ENCODE measurements at regions not wholly inside any gene's neighbourhood (a gene's known extent, or its start where the extent isn't known, plus 50 kb on each side); places are given as distances from the start of the nearest gene placed in this dataset.

DNA sequence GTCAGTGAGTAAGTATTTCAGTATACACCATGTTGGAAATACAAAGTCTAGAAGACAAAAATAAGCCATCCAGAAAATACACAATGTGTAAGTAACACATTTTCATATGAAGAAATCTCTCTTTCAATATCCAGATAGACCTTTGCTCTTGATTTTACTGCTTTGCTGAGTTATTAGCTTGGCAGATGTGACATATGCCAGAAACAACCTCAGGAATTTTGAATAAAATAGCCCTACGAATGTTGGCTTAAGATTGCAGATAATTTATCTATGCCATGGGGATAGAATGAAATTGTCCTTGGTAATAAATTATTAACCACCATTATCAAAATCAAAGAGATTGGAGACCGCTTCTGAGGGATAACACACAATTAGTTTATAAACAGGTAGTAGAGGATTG is 1036.9 kb upstream of the EPHA7 start:
- Histone ChIP-seq H3K27ac (ENCODE audit: low read length) (no peak overlapping the region), H3K9me3 (ENCODE audit: low read length) (peaks cover under 1% of the 10 kb centered on the region), H3K36me3 (ENCODE audit: insufficient read depth, low read length) (no peaks in the 10 kb centered on the region), H3K9me2 (replicated peaks; ENCODE audit: insufficient read depth, low read length) (no peaks in the 10 kb centered on the region), H4K20me1 (ENCODE audit: insufficient read depth, low read depth, low read length) (no peaks in the 10 kb centered on the region), H3K9ac (ENCODE audit: low read length) (no peak overlapping the region), H2AFZ (ENCODE audit: low read length) (no peak overlapping the region), H3K4me2 (ENCODE audit: low read depth, low read length, poor library complexity, severe bottlenecking) (no peak overlapping the region), H3K27me3 (ENCODE audit: low read length) (no peaks in the 10 kb centered on the region), H3K4me1 (ENCODE audit: low read length) (no peaks in the 10 kb centered on the region), H3K4me3 (ENCODE audit: low read length) (no peak overlapping the region), H3K79me2 (ENCODE audit: low read length) (no peaks in the 10 kb centered on the region)
- no peak for DNase-seq

- no peaks in the 10 kb centered on the region for H4K20me1 ChIP-seq (ENCODE audit: insufficient read depth, low read depth, low read length)
- no peaks in the 10 kb centered on the region for H3K9me2 ChIP-seq (replicated peaks; ENCODE audit: insufficient read depth, low read length)
- no peak overlapping the region for H3K27ac ChIP-seq (ENCODE audit: low read length)
- no peak overlapping the region for H3K9ac ChIP-seq (ENCODE audit: low read length)
- no peaks in the 10 kb centered on the region for H3K9me3 ChIP-seq (ENCODE audit: low read length)
- H3K79me2 ChIP-seq (ENCODE audit: low read length), result no peaks in the 10 kb centered on the region
- DNase-seq, result no peak
- H3K27me3 ChIP-seq (ENCODE audit: low read length), result no peaks in the 10 kb centered on the region
- H3K4me1 ChIP-seq (ENCODE audit: low read length), result no peaks in the 10 kb centered on the region
- no peaks in the 10 kb centered on the region for H3K36me3 ChIP-seq (ENCODE audit: insufficient read depth, low read length)
- H3K4me3 ChIP-seq (ENCODE audit: low read length), result no peak overlapping the region
- no peak overlapping the region for H2AFZ ChIP-seq (ENCODE audit: low read length)
- no peak overlapping the region for H3K4me2 ChIP-seq (ENCODE audit: low read depth, low read length, poor library complexity, severe bottlenecking)
Observed at GRCh38 chr6:94454231-94454630, 1034.9 kb upstream of the EPHA7 start.

DNA sequence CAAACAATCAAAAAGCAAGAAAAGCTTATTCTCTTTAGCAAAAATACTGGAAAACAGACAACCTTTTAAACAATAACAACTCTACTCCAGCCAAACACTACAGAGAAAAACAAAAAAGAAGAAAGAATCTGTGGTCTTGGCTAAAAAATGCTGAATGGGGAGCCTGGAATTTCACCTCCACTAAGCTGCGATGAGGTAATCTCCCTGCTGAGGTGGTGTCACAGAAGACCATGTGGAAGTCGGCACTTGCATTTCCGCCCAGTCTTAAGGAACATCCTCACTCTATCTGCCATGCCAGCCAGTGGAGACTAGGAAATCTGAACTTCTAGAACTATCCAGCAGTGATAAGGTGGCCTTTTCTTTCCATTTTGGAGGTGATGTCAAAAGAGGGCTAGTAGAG is 1026.8 kb upstream of the EPHA7 start:
- Histone ChIP-seq H3K4me3 (ENCODE audit: low read length) (no peak overlapping the region), H3K27ac (ENCODE audit: low read length) (no peak overlapping the region), H3K9me2 (replicated peaks; ENCODE audit: insufficient read depth, low read length) (no peaks in the 10 kb centered on the region; the same call in 1 of the 2 replicates), H2AFZ (ENCODE audit: low read length) (no peak overlapping the region), H3K9ac (ENCODE audit: low read length) (no peak overlapping the region), H4K20me1 (ENCODE audit: insufficient read depth, low read depth, low read length) (no peaks in the 10 kb centered on the region), H3K4me1 (ENCODE audit: low read length) (no peaks in the 10 kb centered on the region), H3K36me3 (ENCODE audit: insufficient read depth, low read length) (no peaks in the 10 kb centered on the region), H3K4me2 (ENCODE audit: low read depth, low read length, poor library complexity, severe bottlenecking) (no peak overlapping the region), H3K27me3 (ENCODE audit: low read length) (no peaks in the 10 kb centered on the region), H3K9me3 (ENCODE audit: low read length) (no peaks in the 10 kb centered on the region; the same call in 1 of the 2 replicates), H3K79me2 (ENCODE audit: low read length) (no peaks in the 10 kb centered on the region)
- no peak for DNase-seq

GRCh38 chr6:94443701-94444100 is 1024.3 kb upstream of the EPHA7 start:
- H3K79me2 ChIP-seq (ENCODE audit: low read length), result no peaks in the 10 kb centered on the region
- no peak for DNase-seq
- no peaks in the 10 kb centered on the region for H3K36me3 ChIP-seq (ENCODE audit: insufficient read depth, low read length)
- no peaks in the 10 kb centered on the region for H4K20me1 ChIP-seq (ENCODE audit: insufficient read depth, low read depth, low read length)
- H3K27me3 ChIP-seq (ENCODE audit: low read length), result no peaks in the 10 kb centered on the region
- no peak overlapping the region for H3K27ac ChIP-seq (ENCODE audit: low read length)
- no peak overlapping the region for H3K4me3 ChIP-seq (ENCODE audit: low read length)
- H3K9me3 ChIP-seq (ENCODE audit: low read length), result no peaks in the 10 kb centered on the region; the same call in 1 of the 2 replicates
- H3K9ac ChIP-seq (ENCODE audit: low read length), result no peak overlapping the region
- H3K4me1 ChIP-seq (ENCODE audit: low read length), result no peaks in the 10 kb centered on the region
- H3K4me2 ChIP-seq (ENCODE audit: low read depth, low read length, poor library complexity, severe bottlenecking), result no peak overlapping the region
- no peaks in the 10 kb centered on the region; the same call in 1 of the 2 replicates for H3K9me2 ChIP-seq (replicated peaks; ENCODE audit: insufficient read depth, low read length)
- H2AFZ ChIP-seq (ENCODE audit: low read length), result no peak overlapping the region

GRCh38 chr6:94424692-94425091 is 1005.3 kb upstream of the EPHA7 start:
- H3K4me1 ChIP-seq (ENCODE audit: low read length), result no peaks in the 10 kb centered on the region
- H3K27me3 ChIP-seq (ENCODE audit: low read length), result no peaks in the 10 kb centered on the region
- H3K4me2 ChIP-seq (ENCODE audit: low read depth, low read length, poor library complexity, severe bottlenecking), result no peak overlapping the region
- H2AFZ ChIP-seq (ENCODE audit: low read length), result no peak overlapping the region
- no peak overlapping the region for H3K9ac ChIP-seq (ENCODE audit: low read length)
- H3K4me3 ChIP-seq (ENCODE audit: low read length), result no peak overlapping the region
- H3K9me3 ChIP-seq (ENCODE audit: low read length), result peaks cover 16% of the 10 kb centered on the region
- H4K20me1 ChIP-seq (ENCODE audit: insufficient read depth, low read depth, low read length), result no peaks in the 10 kb centered on the region
- DNase-seq, result no peak
- no peaks in the 10 kb centered on the region for H3K79me2 ChIP-seq (ENCODE audit: low read length)
- no peak overlapping the region for H3K27ac ChIP-seq (ENCODE audit: low read length)
- H3K9me2 ChIP-seq (replicated peaks; ENCODE audit: insufficient read depth, low read length), result 0 out of 2 replicates have a peak, but pooled peaks cover 2% of the 10 kb centered on the region
- H3K36me3 ChIP-seq (ENCODE audit: insufficient read depth, low read length), result no peaks in the 10 kb centered on the region

DNA sequence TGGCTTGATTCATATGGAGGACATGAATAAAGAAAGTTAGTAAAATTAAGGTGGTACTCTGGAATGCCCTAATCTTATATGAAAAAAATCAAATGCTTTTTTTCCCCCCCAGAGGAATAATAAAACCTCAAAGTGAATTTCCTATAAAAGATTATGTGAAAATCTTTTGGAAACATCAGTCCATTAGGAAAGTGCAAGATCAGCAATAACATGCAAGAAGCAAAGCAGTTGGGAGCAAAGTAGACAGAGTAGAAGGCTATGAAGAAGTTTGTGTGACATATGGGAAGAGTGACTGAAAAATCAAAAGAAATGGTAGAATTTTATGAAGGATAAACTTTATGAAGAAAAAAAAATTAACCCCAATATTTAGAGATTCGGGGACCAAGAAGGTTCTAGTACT is 998.0 kb upstream of the EPHA7 start:
- no peak for DNase-seq
- H3K4me2 ChIP-seq (ENCODE audit: low read depth, low read length, poor library complexity, severe bottlenecking), result no peak overlapping the region
- H3K4me1 ChIP-seq (ENCODE audit: low read length), result no peaks in the 10 kb centered on the region
- no peaks in the 10 kb centered on the region for H3K79me2 ChIP-seq (ENCODE audit: low read length)
- no peak overlapping the region for H3K27ac ChIP-seq (ENCODE audit: low read length)
- peaks cover 15% of the 10 kb centered on the region for H3K9me3 ChIP-seq (ENCODE audit: low read length)
- no peaks in the 10 kb centered on the region for H3K27me3 ChIP-seq (ENCODE audit: low read length)
- 0 out of 2 replicates have a peak, but pooled peaks cover 2% of the 10 kb centered on the region for H3K9me2 ChIP-seq (replicated peaks; ENCODE audit: insufficient read depth, low read length)
- H3K4me3 ChIP-seq (ENCODE audit: low read length), result no peak overlapping the region
- no peak overlapping the region for H2AFZ ChIP-seq (ENCODE audit: low read length)
- no peaks in the 10 kb centered on the region for H4K20me1 ChIP-seq (ENCODE audit: insufficient read depth, low read depth, low read length)
- no peaks in the 10 kb centered on the region for H3K36me3 ChIP-seq (ENCODE audit: insufficient read depth, low read length)
- H3K9ac ChIP-seq (ENCODE audit: low read length), result no peak overlapping the region

DNA sequence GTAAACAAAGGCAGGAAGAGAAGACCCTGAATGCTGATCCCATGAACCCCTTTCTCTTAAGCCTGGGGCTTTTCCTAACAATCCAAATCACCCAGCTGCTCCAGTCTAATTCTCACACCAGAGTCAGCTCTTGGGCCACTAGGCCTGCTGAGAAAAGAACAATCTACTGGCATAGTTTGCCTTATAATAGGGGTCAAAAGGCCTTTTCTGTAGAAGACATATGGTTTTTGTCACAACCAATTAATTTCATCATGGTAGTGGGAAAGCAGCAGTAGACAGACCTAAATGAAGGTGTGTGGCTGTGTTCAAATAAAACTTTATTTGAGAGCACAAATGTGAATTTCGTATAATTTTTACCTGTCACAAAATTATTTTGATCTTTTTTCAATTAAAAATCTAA is 994.7 kb upstream of the EPHA7 start:
- Histone ChIP-seq H3K36me3 (ENCODE audit: insufficient read depth, low read length) (no peaks in the 10 kb centered on the region), H2AFZ (ENCODE audit: low read length) (no peak overlapping the region), H3K4me2 (ENCODE audit: low read depth, low read length, poor library complexity, severe bottlenecking) (no peak overlapping the region), H3K79me2 (ENCODE audit: low read length) (no peaks in the 10 kb centered on the region), H3K4me3 (ENCODE audit: low read length) (no peak overlapping the region), H3K4me1 (ENCODE audit: low read length) (no peaks in the 10 kb centered on the region), H3K9me3 (ENCODE audit: low read length) (peaks cover 15% of the 10 kb centered on the region), H3K27ac (ENCODE audit: low read length) (no peak overlapping the region), H3K9ac (ENCODE audit: low read length) (no peak overlapping the region), H3K27me3 (ENCODE audit: low read length) (no peaks in the 10 kb centered on the region), H4K20me1 (ENCODE audit: insufficient read depth, low read depth, low read length) (no peaks in the 10 kb centered on the region), H3K9me2 (replicated peaks; ENCODE audit: insufficient read depth, low read length) (no peaks in the 10 kb centered on the region)
- no peak for DNase-seq

- Histone ChIP-seq H3K4me3 (ENCODE audit: low read length) (no peak overlapping the region), H3K4me1 (ENCODE audit: low read length) (no peaks in the 10 kb centered on the region), H3K79me2 (ENCODE audit: low read length) (no peaks in the 10 kb centered on the region), H3K36me3 (ENCODE audit: insufficient read depth, low read length) (no peaks in the 10 kb centered on the region), H3K27me3 (ENCODE audit: low read length) (no peaks in the 10 kb centered on the region), H3K9me2 (replicated peaks; ENCODE audit: insufficient read depth, low read length) (no peaks in the 10 kb centered on the region), H3K27ac (ENCODE audit: low read length) (no peak overlapping the region), H3K9me3 (ENCODE audit: low read length) (peaks cover 3% of the 10 kb centered on the region; the same call in 1 of the 2 replicates), H3K4me2 (ENCODE audit: low read depth, low read length, poor library complexity, severe bottlenecking) (no peak overlapping the region), H4K20me1 (ENCODE audit: insufficient read depth, low read depth, low read length) (no peaks in the 10 kb centered on the region), H2AFZ (ENCODE audit: low read length) (no peak overlapping the region), H3K9ac (ENCODE audit: low read length) (no peak overlapping the region)
- no peak for DNase-seq
Observed at GRCh38 chr6:94401311-94401710, 982.0 kb upstream of the EPHA7 start.

- no peaks in the 10 kb centered on the region for H4K20me1 ChIP-seq (ENCODE audit: insufficient read depth, low read depth, low read length)
- no peak for DNase-seq
- no peaks in the 10 kb centered on the region for H3K4me1 ChIP-seq (ENCODE audit: low read length)
- H3K9me2 ChIP-seq (replicated peaks; ENCODE audit: insufficient read depth, low read length), result no peaks in the 10 kb centered on the region
- H3K4me3 ChIP-seq (ENCODE audit: low read length), result no peak overlapping the region
- H3K9me3 ChIP-seq (ENCODE audit: low read length), result no peaks in the 10 kb centered on the region
- no peaks in the 10 kb centered on the region for H3K36me3 ChIP-seq (ENCODE audit: insufficient read depth, low read length)
- H3K79me2 ChIP-seq (ENCODE audit: low read length), result no peaks in the 10 kb centered on the region
- H3K27me3 ChIP-seq (ENCODE audit: low read length), result no peaks in the 10 kb centered on the region
- no peak overlapping the region for H2AFZ ChIP-seq (ENCODE audit: low read length)
- H3K27ac ChIP-seq (ENCODE audit: low read length), result no peak overlapping the region
- no peak overlapping the region for H3K9ac ChIP-seq (ENCODE audit: low read length)
- H3K4me2 ChIP-seq (ENCODE audit: low read depth, low read length, poor library complexity, severe bottlenecking), result no peak overlapping the region
Observed at GRCh38 chr6:94394822-94395221, 975.5 kb upstream of the EPHA7 start.

Measured in Karpas-422 (cell line).